GM10248 (cell line): ENCODE measurements at regions not wholly inside any gene's neighbourhood (a gene's known extent, or its start where the extent isn't known, plus 50 kb on each side); places are given as distances from the start of the nearest gene placed in this dataset.

Source experiments
- CTCF ChIA-PET: fragments of 300-600 bp; sonication (Branson Sonifier 250); formaldehyde crosslinking; extraction: SDS; loops from one replicate; lab custom pipeline; 2021; ENCODE audit warnings: antibody characterized with exemption; lab: Yijun Ruan, JAX
- POLR2A ChIA-PET: fragments of 350-650 bp; sonication (Branson Sonifier 250); formaldehyde crosslinking; extraction: SDS; loops from one replicate; lab custom pipeline; 2020; ENCODE audit warnings: antibody characterized with exemption; lab: Yijun Ruan, JAX
- DNase-seq: peaks from one replicate; pipeline ENCODE4 v3.0.0; 2012; ENCODE audit errors: extremely low spot score
- TF ChIP-seq, protein P1 (sequence below): IDR thresholded peaks from 2 replicates; pipeline ENCODE4 v1.5.1; 2012; ENCODE audit warnings: mild to moderate bottlenecking, low read depth; ENCODE audit errors: extremely low read depth, missing control alignments, control extremely low read depth

DNA sequence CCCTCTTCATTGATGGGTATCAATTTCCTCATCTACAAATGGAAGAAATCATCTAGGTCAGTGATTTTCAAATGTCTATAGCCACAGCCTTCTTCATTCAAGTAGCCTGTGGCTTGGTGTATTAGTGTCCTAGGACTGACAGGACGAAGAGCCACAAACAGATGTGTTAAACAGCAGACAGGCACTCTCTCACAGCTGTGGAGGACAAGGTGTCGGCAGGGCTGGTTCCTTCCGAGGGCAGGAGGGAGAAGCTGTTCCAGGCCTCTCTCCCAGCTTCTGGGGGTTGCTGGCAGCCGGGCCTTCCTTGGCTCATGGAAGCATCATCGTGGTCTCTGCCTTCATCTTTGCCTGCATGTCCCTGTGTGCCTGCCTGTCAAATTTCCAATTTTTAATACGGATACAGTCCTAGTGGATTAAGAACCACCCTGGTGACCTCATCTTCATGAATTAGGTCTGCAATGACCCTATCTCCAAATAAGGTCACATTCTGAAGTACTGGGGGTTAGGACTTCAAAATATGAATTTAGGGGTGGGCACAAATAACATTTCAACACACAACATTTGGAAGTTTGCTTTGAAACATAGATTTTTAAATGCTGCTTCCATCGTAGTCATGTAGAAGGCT lies 86.5 kb downstream of the PTGR3 start:
- TF ChIP-seq, protein P1, sequence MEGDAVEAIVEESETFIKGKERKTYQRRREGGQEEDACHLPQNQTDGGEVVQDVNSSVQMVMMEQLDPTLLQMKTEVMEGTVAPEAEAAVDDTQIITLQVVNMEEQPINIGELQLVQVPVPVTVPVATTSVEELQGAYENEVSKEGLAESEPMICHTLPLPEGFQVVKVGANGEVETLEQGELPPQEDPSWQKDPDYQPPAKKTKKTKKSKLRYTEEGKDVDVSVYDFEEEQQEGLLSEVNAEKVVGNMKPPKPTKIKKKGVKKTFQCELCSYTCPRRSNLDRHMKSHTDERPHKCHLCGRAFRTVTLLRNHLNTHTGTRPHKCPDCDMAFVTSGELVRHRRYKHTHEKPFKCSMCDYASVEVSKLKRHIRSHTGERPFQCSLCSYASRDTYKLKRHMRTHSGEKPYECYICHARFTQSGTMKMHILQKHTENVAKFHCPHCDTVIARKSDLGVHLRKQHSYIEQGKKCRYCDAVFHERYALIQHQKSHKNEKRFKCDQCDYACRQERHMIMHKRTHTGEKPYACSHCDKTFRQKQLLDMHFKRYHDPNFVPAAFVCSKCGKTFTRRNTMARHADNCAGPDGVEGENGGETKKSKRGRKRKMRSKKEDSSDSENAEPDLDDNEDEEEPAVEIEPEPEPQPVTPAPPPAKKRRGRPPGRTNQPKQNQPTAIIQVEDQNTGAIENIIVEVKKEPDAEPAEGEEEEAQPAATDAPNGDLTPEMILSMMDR, result no peak
- CTCF ChIA-PET, result interaction anchor here (1.2 kb wide), 1 partner anchor 10 kb away, joined by 3 read pairs; no protein-coding TSS in a partner anchor
- POLR2A ChIA-PET, result no interaction called here

DNA sequence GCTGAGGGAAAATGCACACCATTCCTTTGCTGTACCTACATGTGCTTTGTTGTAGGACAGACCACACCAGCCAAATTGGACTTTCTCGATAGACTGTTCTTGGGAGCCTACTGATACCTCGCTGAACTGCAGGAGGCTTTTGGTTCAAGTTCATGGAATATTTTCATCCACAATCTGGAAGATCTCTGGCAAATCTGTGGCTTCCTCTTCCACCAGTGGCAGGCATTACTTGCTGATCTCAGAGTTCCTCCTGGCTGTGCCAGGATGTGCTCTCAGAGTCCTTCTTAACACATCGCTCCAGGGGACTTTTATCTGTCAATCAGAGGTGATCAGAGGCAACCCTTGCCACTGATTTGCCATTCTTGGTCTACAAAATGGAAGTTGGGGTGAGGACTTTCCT lies 87.7 kb downstream of the PTGR3 start:
- ChIA-PET CTCF (no interaction called here), POLR2A (no interaction called here)
- TF ChIP-seq, protein P1, result no peak
- DNase-seq, result no peak

More for the DNA sequence above, 86.5 kb downstream of the PTGR3 start:
- DNase-seq, result no peak

DNA sequence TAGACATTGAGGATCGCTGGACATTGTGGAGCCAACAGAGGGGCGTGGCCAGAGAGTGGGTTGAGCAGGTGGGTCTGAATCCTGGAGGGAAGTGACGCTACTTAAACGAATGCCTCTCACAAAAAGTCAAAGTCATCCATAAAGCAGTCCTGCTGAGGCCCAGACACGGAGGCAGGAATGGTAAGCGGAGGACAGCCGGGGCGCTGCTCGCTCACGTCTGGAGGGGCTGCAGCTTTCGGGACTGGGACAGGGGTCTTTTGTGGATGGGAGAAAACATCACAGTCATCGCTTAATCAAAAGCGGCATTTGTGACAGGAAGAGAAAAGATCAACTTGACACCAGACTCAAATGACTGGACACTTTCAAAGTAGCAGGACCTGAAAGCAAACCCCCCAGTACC lies 88.4 kb downstream of the PTGR3 start:
- TF ChIP-seq, protein P1, result no peak
- DNase-seq, result no peak
- POLR2A ChIA-PET, result no interaction called here
- CTCF ChIA-PET, result no interaction called here

DNA sequence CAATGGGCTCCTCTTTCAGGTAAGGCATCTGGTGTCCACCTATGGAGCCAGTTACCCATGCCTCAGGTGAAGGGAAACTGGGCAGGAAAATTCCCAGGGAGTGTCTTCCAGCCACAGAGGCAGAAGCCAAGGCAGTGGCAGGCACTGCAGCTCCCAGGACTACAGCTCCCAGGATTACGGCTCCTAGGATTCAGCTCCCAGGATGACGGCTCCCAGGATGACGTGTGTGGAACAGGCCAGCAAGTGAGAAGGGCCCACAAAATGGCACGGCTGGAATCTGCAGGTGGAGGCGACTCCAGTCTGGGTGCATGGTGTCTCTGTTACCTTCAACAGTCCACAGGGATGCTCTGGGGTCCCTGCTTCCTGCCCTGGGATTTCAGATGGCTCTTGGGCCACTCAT lies 92.1 kb downstream of the PTGR3 start:
- POLR2A ChIA-PET, result no interaction called here
- DNase-seq, result no peak
- TF ChIP-seq, protein P1, result no peak
- CTCF ChIA-PET, result no interaction called here

DNA sequence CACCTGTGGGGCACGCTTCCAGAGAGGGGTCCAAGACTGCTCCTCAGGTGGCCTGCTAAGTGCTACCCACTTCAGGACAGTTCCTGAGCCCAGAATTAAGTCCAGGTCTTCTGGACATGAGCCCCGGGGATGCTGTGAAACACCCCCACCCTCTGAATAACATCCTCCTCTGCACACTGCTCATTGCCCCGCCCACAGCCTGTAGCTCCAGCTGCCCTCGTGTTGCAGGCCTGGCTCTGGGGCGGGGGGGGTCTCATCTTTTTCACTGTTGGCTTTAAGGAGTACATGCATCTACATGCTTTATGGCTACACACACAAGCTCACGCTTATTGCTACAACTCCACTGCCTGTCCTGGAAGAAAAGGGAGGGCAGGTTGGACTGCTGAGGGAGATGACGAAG lies 92.8 kb downstream of the PTGR3 start:
- CTCF ChIA-PET, result no interaction called here
- no peak for DNase-seq
- TF ChIP-seq, protein P1, result no peak
- POLR2A ChIA-PET, result no interaction called here

DNA sequence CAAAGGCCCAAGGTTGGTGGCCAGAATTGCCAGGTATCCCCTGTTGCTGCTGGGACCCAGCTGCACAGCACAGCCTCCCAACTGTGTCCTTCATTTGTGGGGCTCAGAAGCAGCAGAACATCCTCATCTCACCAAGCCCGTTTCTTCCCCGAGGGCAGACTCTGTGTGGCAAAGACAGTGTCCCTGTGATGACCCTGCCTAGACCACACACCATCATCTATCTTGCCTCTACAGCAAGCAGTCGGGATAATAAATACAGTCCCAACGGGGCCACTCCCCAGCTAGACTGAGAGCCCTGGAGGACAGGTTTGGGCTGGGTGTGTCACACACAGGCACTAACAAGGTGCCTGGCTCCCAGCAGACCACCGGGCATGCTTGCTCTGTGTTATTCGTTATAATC lies 93.4 kb downstream of the PTGR3 start:
- TF ChIP-seq, protein P1, result no peak
- no peak for DNase-seq
- POLR2A ChIA-PET, result no interaction called here
- CTCF ChIA-PET, result no interaction called here
